PC-3 (cell line): ENCODE measurements at regions not wholly inside any gene's neighbourhood (a gene's known extent, or its start where the extent isn't known, plus 50 kb on each side); places are given as distances from the start of the nearest gene placed in this dataset.

ENCODE experiments used
- EZH2 ChIP-seq: fragments of 300-600 bp; sonication (generic); IDR thresholded peaks from one replicate; pipeline ENCODE4 v1.6.1; 2017; ENCODE audit warnings: antibody characterized with exemption, mild to moderate bottlenecking, low read length; ENCODE audit not compliant: unreplicated experiment
- EZH2phosphoT487 ChIP-seq: fragments of 300-600 bp; sonication (generic); IDR thresholded peaks from 2 replicates; pipeline ENCODE4 v1.6.1; 2018; ENCODE audit warnings: mild to moderate bottlenecking, antibody characterized with exemption, low read length, borderline replicate concordance
- TF ChIP-seq, protein P1 (sequence below): fragments of 300-600 bp; sonication (generic); conservative IDR thresholded peaks from 2 replicates; pipeline ENCODE4 v1.5.1; 2017; ENCODE audit warnings: antibody characterized with exemption, low read depth, mild to moderate bottlenecking, low read length

DNA sequence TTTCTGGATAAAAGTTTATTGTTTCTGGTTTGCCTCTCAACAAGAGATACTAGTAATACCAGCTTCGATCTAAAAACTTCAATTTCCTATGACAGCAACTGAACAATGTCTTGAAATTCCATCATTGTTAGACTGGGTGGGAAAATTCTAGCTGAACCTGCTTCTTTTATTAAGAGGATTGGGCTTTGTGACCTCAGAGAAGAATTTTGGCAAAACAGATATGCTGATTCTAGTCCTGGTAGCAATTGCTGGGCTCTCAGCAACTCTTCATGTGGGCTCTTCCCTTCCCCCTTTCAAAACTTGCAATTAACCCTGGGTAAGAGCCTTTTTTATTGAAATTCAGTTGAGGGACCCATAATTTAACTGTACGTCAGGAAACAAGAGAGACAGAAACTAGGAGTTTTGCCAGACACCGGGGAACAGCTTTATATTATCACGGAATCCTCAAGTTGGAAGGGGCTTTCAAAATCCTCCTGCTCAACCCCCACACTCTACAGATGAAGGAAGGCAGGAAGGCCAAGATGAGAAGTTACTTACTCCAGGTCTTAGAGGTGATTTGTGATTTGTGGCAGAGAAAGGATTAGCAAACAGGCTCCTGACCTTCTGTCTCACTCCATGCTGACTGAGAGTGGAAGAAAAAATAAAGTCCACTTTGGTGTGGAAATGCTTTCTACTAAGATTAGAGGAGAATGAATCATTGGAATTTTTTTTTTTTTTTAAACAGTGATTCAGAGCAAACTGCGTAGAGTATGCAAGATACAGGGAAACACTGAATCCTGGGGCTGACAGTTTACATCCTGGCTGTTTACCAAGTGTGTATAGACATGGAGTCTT lies 239.0 kb upstream of the ATP2B1 start:
- TF ChIP-seq, protein P1, sequence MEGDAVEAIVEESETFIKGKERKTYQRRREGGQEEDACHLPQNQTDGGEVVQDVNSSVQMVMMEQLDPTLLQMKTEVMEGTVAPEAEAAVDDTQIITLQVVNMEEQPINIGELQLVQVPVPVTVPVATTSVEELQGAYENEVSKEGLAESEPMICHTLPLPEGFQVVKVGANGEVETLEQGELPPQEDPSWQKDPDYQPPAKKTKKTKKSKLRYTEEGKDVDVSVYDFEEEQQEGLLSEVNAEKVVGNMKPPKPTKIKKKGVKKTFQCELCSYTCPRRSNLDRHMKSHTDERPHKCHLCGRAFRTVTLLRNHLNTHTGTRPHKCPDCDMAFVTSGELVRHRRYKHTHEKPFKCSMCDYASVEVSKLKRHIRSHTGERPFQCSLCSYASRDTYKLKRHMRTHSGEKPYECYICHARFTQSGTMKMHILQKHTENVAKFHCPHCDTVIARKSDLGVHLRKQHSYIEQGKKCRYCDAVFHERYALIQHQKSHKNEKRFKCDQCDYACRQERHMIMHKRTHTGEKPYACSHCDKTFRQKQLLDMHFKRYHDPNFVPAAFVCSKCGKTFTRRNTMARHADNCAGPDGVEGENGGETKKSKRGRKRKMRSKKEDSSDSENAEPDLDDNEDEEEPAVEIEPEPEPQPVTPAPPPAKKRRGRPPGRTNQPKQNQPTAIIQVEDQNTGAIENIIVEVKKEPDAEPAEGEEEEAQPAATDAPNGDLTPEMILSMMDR, result no peak
- TF ChIP-seq EZH2 (no peak), EZH2phosphoT487 (no peak)
